DND-41 (cell line): ENCODE measurements at regions not wholly inside any gene's neighbourhood (a gene's known extent, or its start where the extent isn't known, plus 50 kb on each side); places are given as distances from the start of the nearest gene placed in this dataset.

Experiments
- ATAC-seq: fragments of 200-7000 bp; cut with Tn5 transposase; 3 replicates; pipeline ENCODE4 v1.9.1; 2021; ENCODE audit warnings: low read depth; ENCODE audit not compliant: insufficient read depth
- DNase-seq: peaks from one replicate; pipeline ENCODE4 v3.0.0-alpha.2; 2020
- H2AFZ ChIP-seq: 2 replicates; pipeline ENCODE4 v1.6.0; 2012; ENCODE audit warnings: low read depth, low read length
- H3K27ac ChIP-seq: 2 replicates; pipeline ENCODE4 v1.5.1; 2012; ENCODE audit warnings: low read length, inconsistent platforms
- H3K27me3 ChIP-seq: fragments of 200-600 bp; sonication (generic); 2 replicates; pipeline ENCODE4 v1.6.0; 2012; ENCODE audit warnings: low read length, mild to moderate bottlenecking, inconsistent platforms; ENCODE audit not compliant: insufficient read depth, poor library complexity
- H3K36me3 ChIP-seq: 2 replicates; pipeline ENCODE4 v1.5.1; 2012; ENCODE audit warnings: low read length, inconsistent platforms; ENCODE audit not compliant: insufficient read depth
- H3K4me1 ChIP-seq: 2 replicates; pipeline ENCODE4 v1.5.1; 2012; ENCODE audit warnings: mild to moderate bottlenecking, low read length; ENCODE audit not compliant: insufficient read depth
- H3K4me2 ChIP-seq: 2 replicates; pipeline ENCODE4 v1.6.0; 2012; ENCODE audit warnings: mild to moderate bottlenecking, moderate library complexity, low read length, inconsistent platforms; ENCODE audit not compliant: insufficient read depth
- H3K4me3 ChIP-seq, 2 experiments: fragments of 200-600 bp in 1 of 2; shearing (Covaris generic) in 1 of 2; 2 replicates each; pipeline ENCODE4 v1.5.1; 2012 to 2016; ENCODE audit warnings: inconsistent platforms in 2 of 2, low read length in 2 of 2, mild to moderate bottlenecking in 2 of 2, low read depth in 1 of 2, moderate library complexity in 1 of 2
- H3K79me2 ChIP-seq: 2 replicates; pipeline ENCODE4 v1.6.0; 2012; ENCODE audit warnings: low read length, inconsistent platforms; ENCODE audit not compliant: insufficient read depth
- H3K9ac ChIP-seq: 2 replicates; pipeline ENCODE4 v1.6.0; 2012; ENCODE audit warnings: low read depth, mild to moderate bottlenecking, inconsistent platforms, low read length, moderate library complexity
- H3K9me3 ChIP-seq: 2 replicates; pipeline ENCODE4 v1.5.1; 2012; ENCODE audit warnings: low read length, moderate library complexity, mild to moderate bottlenecking, inconsistent platforms; ENCODE audit not compliant: insufficient read depth, severe bottlenecking
- H4K20me1 ChIP-seq: 2 replicates; pipeline ENCODE4 v1.6.0; 2012; ENCODE audit warnings: low read length; ENCODE audit not compliant: insufficient read depth
- CTCF ChIP-seq: IDR thresholded peaks from 2 replicates; pipeline ENCODE4 v1.5.1; 2012; ENCODE audit warnings: borderline replicate concordance, low read length, moderate library complexity, mild to moderate bottlenecking; ENCODE audit not compliant: poor library complexity, severe bottlenecking; ENCODE audit errors: extremely low read depth
- EZH2 ChIP-seq: IDR thresholded peaks from 3 replicates; pipeline ENCODE4 v1.6.1; 2012; ENCODE audit warnings: borderline replicate concordance, low read depth, mild to moderate bottlenecking, moderate library complexity, low read length, inconsistent platforms; ENCODE audit not compliant: severe bottlenecking

DNA sequence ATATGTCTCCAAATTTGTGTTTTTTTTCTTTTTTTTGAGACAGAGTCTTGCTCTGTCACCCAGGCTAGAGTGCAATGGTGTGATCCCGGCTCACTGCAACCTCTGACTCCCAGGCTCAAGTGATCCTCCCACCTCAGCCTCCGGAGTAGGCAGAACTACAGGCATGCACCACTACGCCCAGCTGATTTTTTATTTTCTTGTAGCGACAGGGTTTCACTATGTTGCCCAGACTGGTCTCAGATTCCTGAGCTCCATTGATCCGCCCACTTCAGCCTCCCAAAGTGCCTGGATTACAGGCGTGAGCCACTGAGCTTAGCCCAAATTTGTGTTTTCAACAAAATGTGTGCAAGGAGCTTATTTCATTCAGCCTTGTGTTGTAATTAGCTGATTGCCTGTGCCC, 59.0 kb upstream of the IFFO2 start:
- Histone ChIP-seq H3K4me3 (no peak overlapping the region), H3K4me2 (no peak overlapping the region), H3K27me3 (no peaks in the 10 kb centered on the region), H3K79me2 (no peaks in the 10 kb centered on the region), H3K27ac (no peak overlapping the region), H3K36me3 (no peaks in the 10 kb centered on the region), H3K4me1 (no peaks in the 10 kb centered on the region), H4K20me1 (no peaks in the 10 kb centered on the region), H2AFZ (no peak overlapping the region), H3K9me3 (no peaks in the 10 kb centered on the region), H3K9ac (no peak overlapping the region)
- TF ChIP-seq EZH2 = no peak
- TF ChIP-seq CTCF = no peak
- DNase-seq (no peak), ATAC-seq (no peak)

DNA sequence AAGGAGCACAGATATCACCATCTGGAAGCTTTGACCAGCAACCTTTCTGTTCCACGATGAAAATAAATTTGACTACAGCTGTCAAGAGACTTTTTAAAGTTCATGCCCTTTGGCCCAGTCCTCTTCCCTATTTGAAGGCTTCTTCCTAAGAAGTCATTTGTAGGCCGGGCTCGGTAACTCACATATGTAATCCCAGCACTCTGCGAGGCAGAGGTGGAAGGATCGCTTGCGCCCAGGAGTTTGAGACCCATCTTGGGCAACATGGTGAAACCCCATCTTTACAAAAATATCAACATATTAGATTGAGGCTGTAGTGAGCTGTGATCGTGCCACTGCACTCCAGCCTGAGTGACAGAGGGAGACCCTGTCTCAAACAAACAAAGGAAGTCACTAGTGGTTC, 58.3 kb upstream of the IFFO2 start:
- no peak overlapping the region for H2AFZ ChIP-seq
- no peaks in the 10 kb centered on the region for H3K9me3 ChIP-seq
- TF ChIP-seq CTCF (no peak), EZH2 (no peak)
- no peaks in the 10 kb centered on the region for H3K79me2 ChIP-seq
- H3K4me3 ChIP-seq = no peak overlapping the region
- no peak for ATAC-seq
- no peaks in the 10 kb centered on the region for H4K20me1 ChIP-seq
- H3K36me3 ChIP-seq = no peaks in the 10 kb centered on the region
- no peak for DNase-seq
- no peaks in the 10 kb centered on the region for H3K27me3 ChIP-seq
- no peaks in the 10 kb centered on the region for H3K4me1 ChIP-seq
- no peak overlapping the region for H3K27ac ChIP-seq
- no peak overlapping the region for H3K9ac ChIP-seq
- H3K4me2 ChIP-seq = no peak overlapping the region

DNA sequence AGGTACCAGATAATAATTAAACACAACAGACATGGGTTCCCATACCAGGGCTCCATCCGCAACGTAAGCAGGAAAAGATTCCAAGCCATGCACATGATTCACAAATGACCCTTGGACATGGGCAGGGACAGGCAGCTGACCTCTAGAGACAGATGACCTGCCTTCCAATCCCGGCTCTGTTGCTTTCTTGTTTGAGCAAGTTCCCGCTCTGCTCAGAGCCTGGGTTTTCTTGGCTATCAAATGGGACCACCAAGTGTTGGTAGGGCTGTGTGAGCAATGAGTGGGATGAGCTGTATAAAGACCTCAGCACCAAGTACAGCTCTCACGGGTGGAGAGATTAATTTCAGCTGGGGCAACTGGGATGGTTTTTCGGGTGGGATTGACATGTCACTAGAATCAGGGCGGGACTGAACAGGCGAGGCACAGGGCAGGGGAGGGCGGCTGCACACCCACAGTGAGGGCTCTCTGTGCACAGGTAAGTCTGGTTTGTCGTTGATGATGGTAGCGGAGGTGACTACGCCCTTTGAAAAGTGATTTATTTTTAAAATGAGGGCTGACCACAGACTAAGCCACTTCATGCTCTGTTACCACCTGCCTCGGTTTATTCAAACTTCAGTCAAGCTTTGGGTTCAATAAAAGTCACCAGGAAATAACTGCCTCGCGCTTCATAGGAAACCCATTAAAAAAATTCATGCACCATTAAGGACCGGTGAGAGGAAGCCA, 57.5 kb upstream of the IFFO2 start:
- Histone ChIP-seq H3K4me1 (no peaks in the 10 kb centered on the region), H3K4me2 (no peak overlapping the region), H4K20me1 (no peaks in the 10 kb centered on the region), H3K4me3 (no peak overlapping the region), H3K9me3 (no peaks in the 10 kb centered on the region), H3K9ac (no peak overlapping the region), H3K27ac (no peak overlapping the region), H3K27me3 (no peaks in the 10 kb centered on the region), H2AFZ (no peak overlapping the region), H3K36me3 (no peaks in the 10 kb centered on the region), H3K79me2 (no peaks in the 10 kb centered on the region)
- TF ChIP-seq CTCF (no peak), EZH2 (no peak)
- ATAC-seq = no peak
- DNase-seq = no peak
